ENCODE measurements at regions not wholly inside any gene's neighbourhood (a gene's known extent, or its start where the extent isn't known, plus 50 kb on each side); places are given as distances from the start of the nearest gene placed in this dataset.
"Not testable (repeated sequence)": the region's sequence is repeated elsewhere in the genome, so short reads cannot be mapped to it uniquely, and the experiment has no call there.

DNA sequence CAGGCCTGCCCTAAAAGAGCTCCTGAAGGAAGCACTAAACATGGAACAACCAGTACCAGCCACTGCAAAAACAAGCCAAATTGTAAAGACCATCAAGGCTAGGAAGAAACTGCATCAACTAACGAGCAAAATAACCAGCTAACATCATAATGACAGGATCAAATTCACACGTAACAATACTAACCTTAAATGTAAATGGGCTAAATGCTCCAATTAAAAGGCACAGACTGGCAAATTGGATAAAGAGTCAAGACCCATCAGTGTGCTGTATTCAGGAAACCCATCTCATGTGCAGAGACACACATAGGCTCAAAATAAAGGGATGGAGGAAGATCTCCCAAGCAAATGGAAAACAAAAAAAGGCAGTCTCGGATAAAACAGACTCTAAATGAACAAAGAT is 117.7 kb upstream of the ETV3 start:
- TF ChIP-seq EZH2phosphoT487 (IDR thresholded peaks at IDR 0.05; ENCODE audit: insufficient read depth, low read depth); EZH2 (IDR thresholded peaks at IDR 0.05; ENCODE audit: insufficient read depth, poor library complexity, severe bottlenecking): not testable (repeated sequence)
